ENCODE measurements at regions not wholly inside any gene's neighbourhood (a gene's known extent, or its start where the extent isn't known, plus 50 kb on each side); places are given as distances from the start of the nearest gene placed in this dataset.
"Not testable (repeated sequence)": the region's sequence is repeated elsewhere in the genome, so short reads cannot be mapped to it uniquely, and the experiment has no call there.

DNA sequence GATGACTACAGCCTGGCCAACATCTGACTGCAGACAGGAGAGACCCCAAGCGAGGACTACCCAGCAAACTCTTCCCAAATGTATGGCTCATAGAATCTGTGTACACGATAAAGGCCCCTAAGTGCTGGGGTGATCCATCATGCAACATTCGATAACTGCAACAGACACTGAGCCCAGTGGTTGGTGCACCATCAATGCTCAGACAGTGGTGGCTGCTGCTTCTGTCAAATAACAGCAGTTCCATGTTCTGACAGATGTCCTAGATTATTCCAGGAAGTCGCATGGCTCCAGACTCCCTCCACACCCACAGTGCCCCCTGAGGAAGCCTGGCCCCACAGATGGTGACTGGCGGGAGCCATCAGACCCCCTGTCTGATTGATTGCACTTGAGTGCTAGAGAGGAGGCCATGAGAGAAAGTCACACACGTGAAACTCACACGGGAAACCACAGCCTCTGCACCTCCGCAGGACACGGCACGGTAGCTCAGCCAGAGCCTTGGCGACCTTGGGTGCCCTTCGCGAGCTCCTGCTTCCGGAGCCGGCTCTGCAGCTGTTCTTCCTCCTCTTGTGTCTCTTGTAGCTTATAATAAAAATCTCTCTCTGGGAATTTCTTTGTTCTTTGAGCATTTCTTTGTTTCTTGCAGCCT, 1155.9 kb downstream of the TBC1D22A start:
- DNase-seq, result no peak

DNA sequence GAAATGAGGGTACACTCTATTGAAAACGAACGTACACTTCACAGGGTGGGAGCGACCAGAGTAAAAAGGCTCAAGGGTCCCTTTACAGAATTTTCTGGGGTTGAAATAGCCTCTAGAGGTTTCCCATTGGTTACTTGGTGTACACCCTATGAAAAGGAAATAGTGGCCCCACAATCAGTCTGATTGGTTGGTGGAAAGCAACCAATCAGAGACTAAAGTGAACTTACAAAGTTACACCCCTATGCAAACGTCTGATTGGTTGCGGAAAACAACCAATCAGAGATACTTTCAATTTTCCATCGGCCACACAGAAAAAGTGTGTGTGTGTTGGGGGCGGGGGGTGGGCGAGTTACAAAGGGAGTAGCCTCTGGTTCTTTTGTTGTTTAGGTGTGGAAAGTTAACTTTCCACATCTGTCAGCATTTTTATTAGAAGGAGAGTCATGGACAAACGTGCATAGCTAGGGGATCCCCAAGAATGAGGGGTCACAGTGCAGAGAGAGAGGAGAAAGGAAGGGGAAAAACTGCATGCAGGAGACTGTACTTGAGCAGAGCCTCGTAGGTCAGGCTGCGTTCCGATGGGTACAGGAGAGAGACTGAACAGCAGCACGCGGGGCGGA, 1152.1 kb downstream of the TBC1D22A start:
- DNase-seq, result no peak

DNA sequence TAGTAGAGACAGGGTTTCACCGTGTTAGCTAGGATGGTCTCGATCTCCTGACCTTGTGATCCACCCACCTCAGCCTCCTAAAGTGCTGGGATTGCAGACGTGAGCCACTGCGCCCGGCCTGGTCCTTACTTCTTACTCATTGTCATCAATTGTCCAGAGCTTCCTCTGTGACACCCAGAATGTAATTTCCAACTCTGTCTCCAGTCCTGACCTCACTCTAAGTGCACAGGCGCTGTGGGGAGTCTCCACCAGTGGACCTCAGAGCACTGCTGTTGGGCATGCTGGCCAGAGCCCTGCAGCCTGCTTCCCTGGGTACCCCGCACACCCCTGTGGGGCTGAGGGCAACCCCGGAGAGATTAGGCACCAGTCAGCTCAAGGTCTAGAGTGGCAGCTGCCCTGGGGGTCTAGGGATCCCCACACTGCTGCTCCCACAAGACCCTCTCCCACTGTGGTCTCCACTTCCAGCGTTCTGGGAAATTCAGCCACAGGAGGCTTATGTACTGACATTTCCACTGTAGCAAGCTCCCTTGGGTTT, 1140.3 kb downstream of the TBC1D22A start:
- no peak for DNase-seq

DNA sequence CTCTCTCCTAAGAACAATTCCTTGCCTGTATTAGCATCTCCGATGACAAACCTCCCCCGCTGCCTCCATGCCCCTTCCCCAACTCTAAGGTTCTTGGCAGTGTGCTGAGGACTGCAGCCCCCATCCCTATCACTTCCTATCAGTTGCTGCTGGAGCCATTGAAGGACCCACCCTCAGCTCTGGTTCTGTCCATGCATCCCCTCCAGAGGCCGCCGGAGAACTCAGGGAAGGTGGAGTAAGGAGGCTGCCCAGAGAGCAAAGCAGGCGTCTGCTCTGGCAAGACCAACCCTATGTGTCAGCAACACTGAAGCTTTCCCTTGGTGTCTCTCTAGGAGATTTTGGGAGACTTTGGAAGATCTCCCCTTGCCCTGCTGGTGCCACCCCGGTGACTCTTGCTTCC, 1139.5 kb downstream of the TBC1D22A start:
- DNase-seq, result no peak

DNA sequence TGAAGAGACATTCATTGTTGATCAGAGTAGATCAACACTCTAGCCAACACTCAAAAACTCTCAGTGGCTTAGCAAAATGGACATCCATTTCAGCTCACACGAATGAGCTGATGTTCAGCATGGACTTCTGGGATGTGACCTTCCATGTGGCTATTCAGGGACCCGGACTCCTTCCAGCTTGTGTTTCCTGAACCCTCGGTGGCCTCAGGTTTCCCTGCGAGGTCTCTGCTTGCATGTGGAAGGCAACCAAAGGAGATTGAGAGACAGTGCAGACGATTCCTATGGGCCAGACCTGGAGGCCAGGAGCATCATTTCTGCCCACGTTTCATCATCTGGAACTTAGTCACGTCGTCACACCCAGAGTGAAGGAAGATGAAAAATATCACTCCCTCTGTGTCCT, 1137.4 kb downstream of the TBC1D22A start:
- DNase-seq, result no peak

DNA sequence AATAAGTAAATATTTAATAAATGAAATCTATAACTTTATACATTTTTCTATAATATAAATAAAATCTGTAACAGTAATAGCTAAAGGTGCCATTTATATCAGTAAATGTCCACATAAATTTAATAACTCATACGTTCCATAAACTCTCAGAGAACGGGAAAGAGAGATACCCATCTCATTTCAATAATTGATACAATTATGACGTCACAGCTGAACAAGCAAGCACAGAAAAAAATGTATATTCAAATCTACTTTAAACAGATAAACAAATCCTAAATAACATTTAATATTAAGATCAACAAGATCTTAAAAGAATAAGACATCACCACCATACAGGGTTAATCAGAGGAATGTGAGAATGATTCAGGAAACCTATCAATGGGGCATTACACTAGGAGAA, 1136.5 kb downstream of the TBC1D22A start:
- DNase-seq, result no peak

DNA sequence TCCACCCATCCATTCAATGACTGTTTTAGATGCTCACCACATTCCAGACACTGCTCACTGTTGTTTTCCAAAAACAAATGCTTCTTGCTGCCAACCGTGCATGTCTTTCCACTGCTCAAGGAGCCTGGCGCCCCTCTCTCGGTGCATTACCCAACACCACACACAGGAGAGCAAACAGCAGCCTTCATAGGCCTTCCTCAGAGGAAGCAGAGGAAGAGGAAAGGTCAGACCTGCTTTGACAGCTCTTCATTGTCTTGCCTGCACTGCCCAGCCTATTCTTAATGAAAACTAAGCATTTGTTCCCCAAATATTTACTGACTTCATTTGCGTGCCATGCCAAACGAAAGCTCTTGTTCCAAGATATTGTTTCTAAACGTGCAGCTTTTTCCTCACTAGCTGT, 1129.2 kb downstream of the TBC1D22A start:
- no peak for DNase-seq

DNA sequence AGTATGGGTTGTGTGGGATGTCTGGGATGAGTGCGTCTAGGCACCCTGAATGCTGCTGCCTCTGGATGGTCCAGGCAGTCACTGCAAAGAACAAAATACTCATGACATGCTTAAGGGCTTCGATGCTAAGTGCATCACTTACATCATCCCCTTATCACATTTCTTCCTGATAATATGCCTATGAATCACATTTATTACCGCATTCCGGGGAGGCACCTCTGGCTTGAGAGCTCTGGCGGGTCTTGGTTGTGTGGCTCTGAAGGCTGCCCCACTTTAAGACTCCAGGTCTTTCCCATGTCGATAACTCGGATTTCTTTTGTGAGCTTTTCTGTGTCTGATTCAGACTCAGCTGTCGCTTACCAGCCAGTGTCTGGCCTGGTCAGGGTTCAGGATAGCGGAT, 1126.4 kb downstream of the TBC1D22A start:
- no peak for DNase-seq

DNA sequence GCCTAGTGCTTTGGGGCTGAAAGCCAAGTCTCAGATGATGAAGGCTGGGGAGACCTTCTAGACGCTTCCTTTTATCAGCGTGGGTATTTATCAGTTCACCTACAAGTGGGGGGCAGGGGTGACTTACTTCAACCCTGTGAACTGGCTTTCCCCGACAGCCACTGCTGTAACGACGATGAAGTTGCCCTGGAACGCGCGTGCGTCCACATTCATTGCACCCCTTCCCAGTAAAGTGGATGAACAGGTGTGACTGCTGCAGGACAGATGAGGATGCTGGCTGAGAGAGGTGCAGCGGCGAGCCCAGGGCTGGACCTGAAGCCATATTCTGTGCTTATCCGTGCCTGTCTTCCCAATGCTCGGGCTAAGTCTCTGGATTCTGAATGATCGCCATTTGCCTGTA, 1122.3 kb downstream of the TBC1D22A start:
- DNase-seq, result no peak

DNA sequence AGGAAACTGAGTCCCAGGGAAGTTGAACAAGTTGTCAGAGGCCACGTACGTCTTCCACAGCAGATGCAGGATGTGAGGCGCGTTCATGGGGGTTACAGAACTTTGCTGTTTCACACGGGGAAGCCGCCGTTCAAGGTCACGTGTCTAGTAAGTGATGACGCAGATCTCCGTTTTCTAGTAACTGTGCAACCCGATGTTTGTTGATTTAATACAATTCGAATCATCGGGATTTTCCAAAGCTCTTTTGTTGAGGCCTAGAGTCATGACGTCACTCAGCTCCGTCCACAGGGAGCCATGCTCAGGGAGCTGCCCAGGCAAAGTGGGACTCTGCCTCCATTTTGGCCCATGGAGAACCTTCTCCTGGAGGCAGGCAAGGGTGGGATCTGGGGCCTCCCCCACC, 1121.8 kb downstream of the TBC1D22A start:
- DNase-seq, result no peak

DNA sequence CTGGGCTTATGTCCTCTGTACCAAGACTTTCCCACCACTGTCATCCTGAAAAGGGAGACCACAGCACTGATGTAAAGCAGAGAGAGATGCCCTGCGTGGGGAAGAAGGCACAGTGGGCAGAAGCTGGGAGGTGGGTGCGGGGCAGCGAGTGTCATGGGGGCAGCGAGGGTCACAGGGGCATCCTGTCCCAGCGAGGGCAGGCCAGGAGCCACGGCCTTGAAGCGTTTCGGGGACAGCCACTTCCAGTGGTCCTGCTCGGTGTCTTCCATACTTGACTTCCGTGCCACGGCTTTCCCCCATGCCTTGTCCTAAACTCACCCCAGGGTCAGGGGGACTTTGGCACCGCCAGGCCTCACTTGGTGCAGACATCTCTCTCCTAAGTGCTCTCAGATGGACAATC, 1121.3 kb downstream of the TBC1D22A start:
- no peak for DNase-seq

DNA sequence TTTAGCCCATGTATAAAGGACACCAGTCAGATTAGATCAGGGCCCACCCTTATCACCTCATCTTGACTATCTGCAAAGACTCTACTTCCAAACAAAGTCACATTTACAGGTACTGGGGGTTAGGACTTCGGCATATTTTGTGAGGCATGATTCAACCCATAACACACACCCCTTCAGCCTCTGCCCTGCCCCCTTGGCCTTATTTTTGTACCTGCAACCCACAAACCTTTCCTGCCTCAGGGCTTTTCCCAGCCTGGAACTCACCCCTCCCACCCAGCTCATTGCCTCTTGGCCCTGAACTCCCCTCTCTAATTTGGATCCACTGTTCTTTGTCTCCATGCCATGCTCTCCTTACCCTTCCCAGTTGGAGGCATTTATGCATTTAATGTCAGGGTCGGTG, 1116.9 kb downstream of the TBC1D22A start:
- DNase-seq, result no peak

DNA sequence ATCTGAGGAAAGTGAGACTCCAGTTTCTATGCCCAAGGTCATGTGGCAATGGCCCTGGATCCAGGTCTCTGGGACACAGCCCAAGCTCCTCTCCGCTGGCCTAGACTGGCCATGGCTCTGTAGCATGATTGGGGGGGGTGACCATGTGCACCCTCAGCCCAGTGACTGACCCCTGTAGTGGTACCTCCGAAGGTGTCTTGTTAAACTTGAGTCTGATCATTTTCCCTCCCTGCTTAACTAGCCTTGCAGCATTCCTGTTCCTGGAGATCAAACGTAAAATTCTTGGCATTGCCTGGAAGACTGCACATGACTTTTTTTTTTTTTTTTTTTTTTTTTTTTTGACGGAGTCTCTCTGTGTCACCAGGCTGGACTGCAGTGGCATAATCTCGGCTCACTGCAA, 1116.0 kb downstream of the TBC1D22A start:
- DNase-seq, result no peak

DNA sequence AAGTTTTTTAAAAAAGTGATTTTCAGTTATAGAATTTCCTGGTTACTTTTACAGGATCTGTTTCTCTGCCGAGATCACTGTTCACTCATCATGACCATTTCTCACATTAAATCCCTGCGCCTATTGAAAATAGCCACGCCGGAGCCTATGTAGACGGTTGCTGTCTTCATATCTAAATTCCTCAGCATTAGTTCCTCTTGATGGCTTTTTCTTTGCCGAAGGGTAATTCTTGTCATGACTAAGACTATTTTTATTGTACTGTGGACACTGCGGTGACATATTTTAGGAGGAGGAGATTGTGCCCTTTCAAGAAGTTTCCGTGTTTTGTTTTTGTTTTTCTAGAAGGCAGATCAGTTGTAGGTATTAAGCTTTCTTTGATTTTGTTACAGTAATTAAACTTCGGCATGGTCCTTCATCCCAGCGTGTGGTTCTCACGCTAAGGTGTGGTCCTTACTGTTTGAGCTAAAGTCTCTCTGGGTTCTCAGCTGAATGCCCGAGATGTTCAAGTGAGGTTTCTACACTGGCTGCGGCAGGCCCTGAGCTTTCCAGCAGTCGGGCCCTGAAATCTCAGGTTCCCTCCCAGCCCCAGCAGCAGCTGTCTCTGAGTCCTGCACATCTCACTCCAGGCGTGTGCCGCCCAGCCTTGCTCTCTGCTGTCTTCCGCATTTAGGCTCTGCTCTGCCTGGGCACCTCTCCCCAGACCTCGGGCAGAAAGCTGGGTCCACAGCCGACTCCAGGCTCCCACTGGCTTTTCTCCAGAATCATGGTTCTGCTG, 1110.5 kb downstream of the TBC1D22A start:
- no peak for DNase-seq

DNA sequence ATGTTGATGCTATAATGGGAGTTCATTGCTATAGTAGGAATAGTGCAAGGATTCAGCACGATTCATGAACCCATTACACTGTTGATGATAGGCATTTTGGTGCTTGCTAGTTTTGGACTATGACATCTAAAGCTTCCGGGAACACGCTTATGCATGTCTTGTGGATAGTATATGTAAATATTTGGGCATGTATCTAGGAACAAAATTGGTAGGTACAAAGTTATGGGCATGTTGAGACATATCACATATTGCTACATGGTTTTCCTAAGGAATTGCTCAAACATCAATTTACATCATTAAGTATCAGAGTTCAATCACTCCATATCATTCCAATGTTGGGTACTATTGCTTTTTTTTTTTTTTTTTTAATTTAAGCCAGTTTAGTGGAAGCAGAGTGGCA, 1103.2 kb downstream of the TBC1D22A start:
- no peak for DNase-seq

DNA sequence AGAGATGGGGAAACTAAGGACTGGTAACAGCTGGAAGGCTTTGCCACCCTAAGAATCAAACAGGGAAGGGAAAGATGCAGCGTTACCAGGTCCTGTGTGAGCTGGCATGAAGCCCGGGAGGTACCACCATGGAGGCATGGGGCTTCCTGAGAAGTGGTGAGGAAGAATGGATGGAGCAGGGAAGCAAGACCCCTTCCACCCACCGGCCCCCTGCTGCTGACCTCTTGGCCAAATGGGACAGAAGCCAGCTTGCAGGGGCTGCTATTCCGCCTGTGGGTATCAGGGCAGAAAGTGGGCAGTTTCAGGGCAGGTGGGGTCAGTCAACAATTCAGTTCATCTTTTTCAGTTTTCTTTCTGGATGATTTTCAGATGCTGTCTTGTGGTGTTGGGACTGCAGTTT, 1099.9 kb downstream of the TBC1D22A start:
- no peak for DNase-seq

DNA sequence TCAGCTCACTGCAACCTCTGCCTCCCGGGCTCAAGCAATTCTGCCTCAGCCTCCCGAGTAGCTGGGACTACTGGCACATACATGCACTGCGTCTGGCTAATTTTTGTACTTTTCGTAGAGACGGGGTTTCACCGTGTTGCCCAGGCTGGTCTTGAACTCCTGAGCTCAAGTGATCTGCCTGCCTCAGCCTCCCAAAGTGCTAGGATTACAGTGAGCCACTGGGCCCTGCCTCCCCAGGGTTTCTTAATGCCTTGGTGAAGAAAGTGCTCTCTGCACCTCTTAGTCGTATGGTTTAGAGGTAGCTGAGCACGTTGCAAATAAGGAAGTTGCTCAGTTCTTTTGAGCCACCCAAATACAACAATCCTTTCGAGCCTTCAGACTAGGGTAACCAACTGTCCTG, 1098.5 kb downstream of the TBC1D22A start:
- DNase-seq, result not testable (repeated sequence)

DNA sequence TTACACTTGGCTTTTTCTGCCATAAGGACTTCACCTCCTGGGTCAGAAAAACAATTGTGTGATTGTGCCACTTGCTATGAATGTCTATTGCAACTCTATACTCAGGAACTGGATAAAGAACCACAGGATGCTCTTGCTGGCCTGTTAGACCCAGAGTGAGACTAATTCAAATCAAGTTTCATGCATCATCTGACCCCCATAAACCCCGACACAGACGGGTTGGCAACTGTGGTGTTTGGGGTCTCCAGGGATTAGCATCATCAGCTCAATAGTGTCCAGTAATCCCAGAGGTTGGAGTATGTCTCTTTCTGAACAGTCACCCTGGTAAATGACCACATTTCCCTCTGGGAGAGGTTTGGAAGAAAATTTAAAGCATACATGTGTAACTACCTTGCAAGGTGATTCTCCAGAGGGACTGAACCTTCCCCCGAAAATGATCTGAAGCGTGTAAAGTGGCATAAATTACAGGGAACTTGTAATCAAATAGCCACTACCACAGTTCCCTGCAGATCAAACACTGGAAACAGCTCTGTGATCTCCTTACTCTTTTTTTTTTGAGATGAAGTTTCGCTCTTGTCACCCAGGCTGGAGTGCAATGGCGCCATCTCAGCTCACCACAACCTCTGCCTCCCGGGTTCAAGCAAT, 1097.6 kb downstream of the TBC1D22A start:
- DNase-seq, result no peak

DNA sequence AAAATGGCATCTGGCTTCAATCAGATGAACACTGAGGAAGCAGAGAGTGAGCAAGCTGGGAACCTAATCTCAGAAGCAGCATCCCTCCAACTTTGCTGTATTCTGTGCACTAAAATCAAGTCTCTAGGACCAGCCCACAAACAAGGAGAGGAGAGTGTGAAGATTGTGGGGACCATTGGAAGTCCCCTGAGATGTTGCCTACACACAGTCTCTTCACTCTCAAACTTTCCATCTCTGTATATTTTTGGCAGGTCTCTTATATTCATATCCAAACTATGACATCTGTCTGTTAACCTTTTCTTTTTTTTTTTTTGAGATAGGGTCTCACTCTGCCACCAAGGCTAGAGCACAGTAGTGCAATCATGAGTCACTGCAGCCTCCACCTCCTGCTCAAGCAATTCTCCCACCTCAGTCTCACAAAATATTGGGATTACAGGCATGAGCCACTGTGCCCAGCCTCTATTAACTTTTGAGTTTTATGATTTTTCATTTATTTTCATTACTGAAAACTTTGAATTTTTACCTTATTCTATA, 1096.4 kb downstream of the TBC1D22A start:
- no peak for DNase-seq

DNA sequence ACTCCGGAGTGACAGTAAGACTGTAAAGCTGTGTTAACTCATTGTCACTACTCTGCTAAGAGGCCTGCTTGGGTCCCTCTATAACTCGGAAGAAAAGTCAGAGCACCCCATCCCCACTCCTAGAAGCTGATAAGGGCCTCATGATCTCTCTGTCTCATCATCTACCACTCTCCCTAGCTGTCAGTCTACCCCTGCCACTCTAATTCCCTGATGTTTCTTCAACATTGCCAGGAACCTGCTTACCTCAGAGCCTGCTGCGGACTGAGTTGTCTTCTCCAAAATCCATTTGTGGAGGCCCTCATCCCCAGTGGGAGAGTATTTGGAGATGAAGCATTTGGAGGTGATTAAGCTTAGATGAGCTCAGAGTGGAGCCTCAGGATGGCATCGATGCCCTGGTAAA, 1092.2 kb downstream of the TBC1D22A start:
- no peak for DNase-seq

DNA sequence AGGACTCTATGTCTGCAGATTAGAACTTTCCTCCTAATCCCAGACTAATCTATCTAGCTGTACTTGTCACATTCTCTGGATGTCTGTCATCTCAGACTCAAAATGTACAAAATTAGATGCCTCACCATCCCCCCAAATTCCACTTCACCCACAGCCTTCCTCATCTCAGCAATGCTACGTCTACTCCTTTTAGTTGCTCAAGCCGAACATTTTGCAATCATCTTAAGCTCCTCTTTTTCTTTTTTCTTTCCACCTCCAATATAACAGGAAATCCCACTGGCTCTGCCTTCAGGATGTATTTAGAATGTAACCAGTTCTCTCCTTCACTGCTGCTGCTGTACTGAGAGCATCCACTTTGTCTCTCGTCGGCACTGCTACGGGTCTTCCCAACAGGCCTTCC, 1091.8 kb downstream of the TBC1D22A start:
- peak; percentile 62 for DNase-seq

DNA sequence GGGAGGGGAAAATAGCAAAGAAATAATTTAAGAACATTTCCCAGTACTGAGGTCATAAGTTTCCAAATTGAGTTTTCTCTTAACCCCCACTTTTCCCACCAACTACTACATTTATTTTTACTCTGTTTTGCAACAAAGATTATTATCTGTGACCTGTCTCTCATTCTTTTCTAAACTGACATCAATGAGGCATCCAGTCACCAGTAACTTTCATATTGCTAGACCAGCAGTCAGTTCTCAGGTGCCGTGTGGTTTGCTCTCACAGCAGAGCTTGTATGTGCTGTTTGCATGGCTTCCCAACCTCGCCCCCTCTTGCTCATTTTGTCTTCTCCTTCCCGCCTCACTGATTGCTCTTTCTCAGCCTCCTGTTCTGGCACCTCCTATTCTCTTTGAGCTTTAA, 1091.3 kb downstream of the TBC1D22A start:
- DNase-seq, result peak; percentile 12

DNA sequence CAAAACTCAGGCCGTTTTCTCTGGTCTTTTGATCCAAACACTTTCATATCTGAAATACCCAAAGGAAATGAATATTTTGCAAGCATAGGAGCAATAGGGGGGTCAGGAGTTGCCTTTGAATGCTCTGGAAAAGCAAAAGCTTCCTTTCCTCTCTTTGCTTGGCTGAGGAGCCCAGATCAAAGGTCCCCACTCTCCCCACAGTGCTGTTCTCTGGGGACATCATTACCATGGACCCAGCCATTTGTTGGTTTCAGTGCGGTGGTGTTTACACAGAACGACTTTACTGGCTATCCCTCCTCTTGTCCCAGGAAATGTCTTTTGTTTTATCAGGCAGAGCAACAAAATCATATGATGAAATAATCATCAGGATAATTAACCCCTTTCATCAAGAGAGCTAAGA, 1089.1 kb downstream of the TBC1D22A start:
- no peak for DNase-seq
